ENCODE measurements at regions not wholly inside any gene's neighbourhood (a gene's known extent, or its start where the extent isn't known, plus 50 kb on each side); places are given as distances from the start of the nearest gene placed in this dataset.

DNA sequence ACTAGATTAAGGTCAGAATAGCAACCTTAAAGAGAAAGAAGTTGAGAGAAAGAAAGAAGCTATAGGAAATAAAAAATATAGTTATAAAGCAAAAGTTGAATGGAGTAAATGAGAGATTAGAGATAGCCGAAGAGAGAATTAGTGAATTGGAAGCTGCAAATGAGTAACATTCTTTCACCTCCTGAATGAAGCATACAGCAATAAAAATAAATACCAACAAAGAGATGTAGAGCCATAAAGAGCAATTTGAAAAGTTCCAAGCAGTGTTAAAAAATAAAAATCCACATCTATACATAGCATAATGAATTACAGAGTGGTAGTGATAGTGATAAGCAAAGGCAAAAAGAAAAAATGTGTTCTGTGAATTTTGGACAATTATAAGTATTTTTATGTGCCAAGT is 177.9 kb downstream of the VRK1 start:
- H3K4me1 ChIP-seq (ENCODE audit: control insufficient read depth in 2 of 2, insufficient read depth in 2 of 2, low read length in 2 of 2): no peaks in the 10 kb centered on the region
- peaks cover 0 to 1% of the 10 kb centered on the region in 2 donors for H3K9me3 ChIP-seq (ENCODE audit: control insufficient read depth in 2 of 2, insufficient read depth in 1 of 2, low read length in 1 of 2)
- peaks cover 0 to 9% of the 10 kb centered on the region in 2 donors for H3K27me3 ChIP-seq (ENCODE audit: control insufficient read depth in 2 of 2, insufficient read depth in 1 of 2, low read length in 1 of 2)
- no peak overlapping the region for H3K27ac ChIP-seq (ENCODE audit: low read depth in 1 of 2, low read length in 1 of 2)
- no peaks in the 10 kb centered on the region for H3K36me3 ChIP-seq (ENCODE audit: control insufficient read depth in 2 of 2, insufficient read depth in 2 of 2, low read length in 1 of 2)
- 100% methylated on average over 1 of the region's 1 CpG for WGBS
- DNase-seq (ENCODE audit: low read depth in 6 of 9, low spot score in 9 of 9): no peak
- H3K4me3 ChIP-seq (ENCODE audit: low read length in 2 of 2): no peak overlapping the region

GRCh38 chr14:96978525-96979272 is 181.5 kb downstream of the VRK1 start:
- Histone ChIP-seq H3K36me3 (ENCODE audit: control insufficient read depth in 2 of 2, insufficient read depth in 2 of 2, low read length in 1 of 2) (no peaks in the 10 kb centered on the region), H3K9me3 (ENCODE audit: control insufficient read depth in 2 of 2, insufficient read depth in 1 of 2, low read length in 1 of 2) (peaks cover 0 to 1% of the 10 kb centered on the region in 2 donors), H3K27ac (ENCODE audit: low read depth in 1 of 2, low read length in 1 of 2) (no peak overlapping the region), H3K4me1 (ENCODE audit: control insufficient read depth in 2 of 2, insufficient read depth in 2 of 2, low read length in 2 of 2) (no peaks in the 10 kb centered on the region), H3K4me3 (ENCODE audit: low read length in 2 of 2) (no peak overlapping the region), H3K27me3 (ENCODE audit: control insufficient read depth in 2 of 2, insufficient read depth in 1 of 2, low read length in 1 of 2) (peaks cover 0 to 9% of the 10 kb centered on the region in 2 donors)
- no peak for DNase-seq (ENCODE audit: low read depth in 6 of 9, low spot score in 9 of 9)
- WGBS: 73% methylated on average over 4 of the region's 4 CpGs

DNA sequence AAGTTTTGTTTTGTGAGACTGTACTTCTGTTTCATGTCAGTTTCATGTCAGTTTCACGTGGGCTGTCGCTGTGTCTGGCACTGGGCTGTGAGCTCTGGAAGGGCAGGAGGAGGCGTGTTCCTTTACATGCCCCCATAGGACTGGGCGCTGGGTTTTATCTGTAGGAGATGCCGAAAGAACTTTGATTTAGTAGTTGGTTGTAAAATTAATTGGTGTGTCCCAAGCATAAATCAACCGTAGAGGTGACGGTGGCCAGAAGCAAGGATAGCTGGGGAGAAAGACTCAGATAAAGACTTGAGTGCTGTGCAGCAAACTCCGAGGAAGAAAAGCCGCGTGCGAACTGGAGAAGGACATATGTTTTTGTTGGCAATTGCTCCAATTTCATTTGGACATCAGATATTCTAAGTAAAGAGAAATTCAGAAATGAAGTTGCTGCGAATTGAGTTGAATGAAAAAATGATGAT is 182.5 kb downstream of the VRK1 start:
- no peak overlapping the region for H3K4me3 ChIP-seq (ENCODE audit: low read length in 2 of 2)
- no peaks in the 10 kb centered on the region for H3K4me1 ChIP-seq (ENCODE audit: control insufficient read depth in 2 of 2, insufficient read depth in 2 of 2, low read length in 2 of 2)
- no peaks in the 10 kb centered on the region for H3K9me3 ChIP-seq (ENCODE audit: control insufficient read depth in 2 of 2, insufficient read depth in 1 of 2, low read length in 1 of 2)
- no peaks in the 10 kb centered on the region for H3K36me3 ChIP-seq (ENCODE audit: control insufficient read depth in 2 of 2, insufficient read depth in 2 of 2, low read length in 1 of 2)
- WGBS: 46% methylated on average over 12 of the region's 12 CpGs
- no peak overlapping the region for H3K27ac ChIP-seq (ENCODE audit: low read depth in 1 of 2, low read length in 1 of 2)
- DNase-seq (ENCODE audit: low read depth in 6 of 9, low spot score in 9 of 9): no peak
- H3K27me3 ChIP-seq (ENCODE audit: control insufficient read depth in 2 of 2, insufficient read depth in 1 of 2, low read length in 1 of 2): peaks cover 0 to 9% of the 10 kb centered on the region in 2 donors

- Histone ChIP-seq H3K36me3 (ENCODE audit: control insufficient read depth in 2 of 2, insufficient read depth in 2 of 2, low read length in 1 of 2) (no peaks in the 10 kb centered on the region), H3K27me3 (ENCODE audit: control insufficient read depth in 2 of 2, insufficient read depth in 1 of 2, low read length in 1 of 2) (peaks cover 0 to 9% of the 10 kb centered on the region in 2 donors), H3K4me1 (ENCODE audit: control insufficient read depth in 2 of 2, insufficient read depth in 2 of 2, low read length in 2 of 2) (no peaks in the 10 kb centered on the region), H3K9me3 (ENCODE audit: control insufficient read depth in 2 of 2, insufficient read depth in 1 of 2, low read length in 1 of 2) (no peaks in the 10 kb centered on the region), H3K4me3 (ENCODE audit: low read length in 2 of 2) (no peak overlapping the region), H3K27ac (ENCODE audit: low read depth in 1 of 2, low read length in 1 of 2) (no peak overlapping the region)
- no peak for DNase-seq (ENCODE audit: low read depth in 6 of 9, low spot score in 9 of 9)
- 83% methylated on average over 4 of the region's 4 CpGs for WGBS
These were observed 183.7 kb downstream of the VRK1 start for GRCh38 chr14:96980835-96981234.

- Histone ChIP-seq H3K9me3 (ENCODE audit: control insufficient read depth in 2 of 2, insufficient read depth in 1 of 2, low read length in 1 of 2) (peaks cover 1 to 3% of the 10 kb centered on the region in 2 donors), H3K36me3 (ENCODE audit: control insufficient read depth in 2 of 2, insufficient read depth in 2 of 2, low read length in 1 of 2) (no peaks in the 10 kb centered on the region), H3K4me1 (ENCODE audit: control insufficient read depth in 2 of 2, insufficient read depth in 2 of 2, low read length in 2 of 2) (no peaks in the 10 kb centered on the region), H3K4me3 (ENCODE audit: low read length in 2 of 2) (no peak overlapping the region), H3K27me3 (ENCODE audit: control insufficient read depth in 2 of 2, insufficient read depth in 1 of 2, low read length in 1 of 2) (no peaks in the 10 kb centered on the region), H3K27ac (ENCODE audit: low read depth in 1 of 2, low read length in 1 of 2) (no peak overlapping the region)
- no peak for DNase-seq (ENCODE audit: low read depth in 6 of 9, low spot score in 9 of 9)
- 81% methylated on average over 6 of the region's 6 CpGs for WGBS
These were observed 189.3 kb downstream of the VRK1 start for GRCh38 chr14:96986256-96987085.

- H3K4me3 ChIP-seq (ENCODE audit: low read length in 2 of 2): no peak overlapping the region
- no peak overlapping the region for H3K27ac ChIP-seq (ENCODE audit: low read depth in 1 of 2, low read length in 1 of 2)
- peak in 1 of 9 donors; percentile 24 for DNase-seq (ENCODE audit: low read depth in 6 of 9, low spot score in 9 of 9)
- H3K27me3 ChIP-seq (ENCODE audit: control insufficient read depth in 2 of 2, insufficient read depth in 1 of 2, low read length in 1 of 2): no peaks in the 10 kb centered on the region
- H3K4me1 ChIP-seq (ENCODE audit: control insufficient read depth in 2 of 2, insufficient read depth in 2 of 2, low read length in 2 of 2): no peaks in the 10 kb centered on the region
- peaks cover 1 to 3% of the 10 kb centered on the region in 2 donors for H3K9me3 ChIP-seq (ENCODE audit: control insufficient read depth in 2 of 2, insufficient read depth in 1 of 2, low read length in 1 of 2)
- WGBS: 36% methylated on average over 6 of the region's 6 CpGs
- no peaks in the 10 kb centered on the region for H3K36me3 ChIP-seq (ENCODE audit: control insufficient read depth in 2 of 2, insufficient read depth in 2 of 2, low read length in 1 of 2)
These were observed 189.9 kb downstream of the VRK1 start for GRCh38 chr14:96987086-96987474.

- Histone ChIP-seq H3K36me3 (ENCODE audit: control insufficient read depth in 2 of 2, insufficient read depth in 2 of 2, low read length in 1 of 2) (no peaks in the 10 kb centered on the region), H3K9me3 (ENCODE audit: control insufficient read depth in 2 of 2, insufficient read depth in 1 of 2, low read length in 1 of 2) (peaks cover 1 to 3% of the 10 kb centered on the region in 2 donors), H3K4me1 (ENCODE audit: control insufficient read depth in 2 of 2, insufficient read depth in 2 of 2, low read length in 2 of 2) (no peaks in the 10 kb centered on the region), H3K27me3 (ENCODE audit: control insufficient read depth in 2 of 2, insufficient read depth in 1 of 2, low read length in 1 of 2) (no peaks in the 10 kb centered on the region), H3K27ac (ENCODE audit: low read depth in 1 of 2, low read length in 1 of 2) (no peak overlapping the region), H3K4me3 (ENCODE audit: low read length in 2 of 2) (no peak overlapping the region)
- WGBS: 89% methylated on average over 3 of the region's 3 CpGs
- DNase-seq (ENCODE audit: low read depth in 6 of 9, low spot score in 9 of 9): no peak
These were observed 190.6 kb downstream of the VRK1 start for GRCh38 chr14:96987771-96988170.

DNA sequence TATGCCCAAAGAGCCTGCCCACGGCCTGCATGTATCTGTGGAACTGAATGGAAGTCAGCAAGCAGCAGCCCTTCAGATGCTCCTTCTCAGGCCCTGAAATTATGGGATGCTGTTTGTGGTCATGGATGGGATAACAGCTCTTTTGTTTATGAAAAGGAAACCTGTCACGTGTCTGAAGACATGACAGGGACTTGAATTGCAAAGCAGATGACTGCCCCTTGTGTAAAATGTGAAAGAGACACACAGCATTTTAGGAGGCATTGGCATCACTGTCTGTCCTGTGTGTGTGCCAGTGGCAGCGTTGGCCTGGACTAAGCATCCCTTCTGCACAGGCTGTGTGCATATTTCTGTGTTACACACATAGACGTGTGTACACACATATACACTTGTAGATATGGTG is 192.1 kb downstream of the VRK1 start:
- Histone ChIP-seq H3K27ac (ENCODE audit: low read depth in 1 of 2, low read length in 1 of 2) (no peak overlapping the region), H3K36me3 (ENCODE audit: control insufficient read depth in 2 of 2, insufficient read depth in 2 of 2, low read length in 1 of 2) (no peaks in the 10 kb centered on the region), H3K27me3 (ENCODE audit: control insufficient read depth in 2 of 2, insufficient read depth in 1 of 2, low read length in 1 of 2) (no peaks in the 10 kb centered on the region), H3K9me3 (ENCODE audit: control insufficient read depth in 2 of 2, insufficient read depth in 1 of 2, low read length in 1 of 2) (peaks cover 1 to 3% of the 10 kb centered on the region in 2 donors), H3K4me3 (ENCODE audit: low read length in 2 of 2) (no peak overlapping the region), H3K4me1 (ENCODE audit: control insufficient read depth in 2 of 2, insufficient read depth in 2 of 2, low read length in 2 of 2) (no peaks in the 10 kb centered on the region)
- DNase-seq (ENCODE audit: low read depth in 6 of 9, low spot score in 9 of 9): no peak
- 88% methylated on average over 4 of the region's 4 CpGs for WGBS

DNA sequence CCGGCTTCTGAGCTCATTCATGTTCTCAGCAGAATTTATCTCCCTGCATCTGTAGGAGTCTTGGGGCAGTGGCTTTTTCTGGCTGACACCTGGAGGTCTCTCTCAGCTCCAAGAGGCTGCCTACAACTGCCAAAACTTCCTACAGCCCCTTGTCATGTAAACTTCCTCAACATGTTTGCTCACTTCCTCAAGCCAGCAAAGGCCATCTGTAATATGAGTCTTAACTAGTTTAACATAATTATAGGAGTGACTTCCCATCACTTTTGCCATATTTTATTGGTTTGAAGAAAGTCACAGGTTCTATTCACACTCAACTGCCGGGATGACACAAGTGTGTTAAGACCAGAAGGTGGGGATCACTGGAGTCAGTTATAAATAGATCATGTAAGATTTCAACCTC is 194.0 kb downstream of the VRK1 start:
- no peaks in the 10 kb centered on the region for H3K36me3 ChIP-seq (ENCODE audit: control insufficient read depth in 2 of 2, insufficient read depth in 2 of 2, low read length in 1 of 2)
- 94% methylated on average over 2 of the region's 2 CpGs for WGBS
- no peak for DNase-seq (ENCODE audit: low read depth in 6 of 9, low spot score in 9 of 9)
- H3K4me3 ChIP-seq (ENCODE audit: low read length in 2 of 2): no peak overlapping the region
- H3K9me3 ChIP-seq (ENCODE audit: control insufficient read depth in 2 of 2, insufficient read depth in 1 of 2, low read length in 1 of 2): peaks cover 1 to 3% of the 10 kb centered on the region in 2 donors
- peaks cover 0 to 6% of the 10 kb centered on the region in 2 donors for H3K27me3 ChIP-seq (ENCODE audit: control insufficient read depth in 2 of 2, insufficient read depth in 1 of 2, low read length in 1 of 2)
- H3K27ac ChIP-seq (ENCODE audit: low read depth in 1 of 2, low read length in 1 of 2): no peak overlapping the region
- no peaks in the 10 kb centered on the region for H3K4me1 ChIP-seq (ENCODE audit: control insufficient read depth in 2 of 2, insufficient read depth in 2 of 2, low read length in 2 of 2)
